Glomerular visceral epithelial cell (primary cell): ENCODE measurements at regions not wholly inside any gene's neighbourhood (a gene's known extent, or its start where the extent isn't known, plus 50 kb on each side); places are given as distances from the start of the nearest gene placed in this dataset.
A peak's percentile ranks its signal among the peaks of the same experiment; 100 is the strongest.

Source experiments
- DNase-seq: peaks from one replicate; pipeline ENCODE4 v3.0.0-alpha.2; 2016; ENCODE audit errors: extremely low spot score

DNA sequence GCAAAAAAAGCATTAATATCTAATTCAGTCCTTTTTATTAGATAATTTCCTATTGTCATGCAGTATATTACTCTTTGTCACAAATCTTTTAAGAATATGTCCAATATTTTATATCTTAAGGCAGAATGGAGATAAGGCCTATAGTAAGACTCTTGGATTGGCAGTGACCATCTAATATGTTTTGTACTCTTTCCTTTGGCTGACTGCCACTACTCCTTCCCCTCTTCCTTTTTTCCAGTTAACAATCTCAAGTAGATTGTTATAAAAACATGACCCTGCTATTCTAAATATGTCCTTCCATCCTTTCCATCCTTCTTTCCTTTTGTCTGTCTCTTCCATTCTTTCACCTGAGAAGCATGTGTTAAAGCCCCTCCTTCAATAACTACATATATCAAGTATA lies 92.8 kb upstream of the TMEM168 start:
- no peak for DNase-seq

DNA sequence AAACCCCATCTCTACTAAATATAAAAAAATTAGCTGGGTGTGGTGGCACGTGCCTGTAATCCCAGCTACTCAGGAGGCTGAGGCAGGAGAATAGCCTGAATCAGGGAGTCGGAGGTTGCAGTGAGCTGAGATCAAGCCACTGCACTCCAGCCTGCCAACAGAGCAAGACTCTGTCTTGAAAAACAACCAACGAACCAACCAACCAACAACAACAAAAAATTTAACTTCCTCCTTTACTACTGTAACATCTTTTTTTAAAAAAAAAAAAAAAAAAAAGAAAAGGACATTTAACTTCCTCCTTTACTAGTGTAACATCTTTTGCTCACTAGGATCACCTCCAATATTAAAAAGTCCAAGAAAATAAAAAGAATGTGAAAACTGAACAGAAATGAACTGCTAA lies 92.3 kb upstream of the TMEM168 start:
- no peak for DNase-seq

DNA sequence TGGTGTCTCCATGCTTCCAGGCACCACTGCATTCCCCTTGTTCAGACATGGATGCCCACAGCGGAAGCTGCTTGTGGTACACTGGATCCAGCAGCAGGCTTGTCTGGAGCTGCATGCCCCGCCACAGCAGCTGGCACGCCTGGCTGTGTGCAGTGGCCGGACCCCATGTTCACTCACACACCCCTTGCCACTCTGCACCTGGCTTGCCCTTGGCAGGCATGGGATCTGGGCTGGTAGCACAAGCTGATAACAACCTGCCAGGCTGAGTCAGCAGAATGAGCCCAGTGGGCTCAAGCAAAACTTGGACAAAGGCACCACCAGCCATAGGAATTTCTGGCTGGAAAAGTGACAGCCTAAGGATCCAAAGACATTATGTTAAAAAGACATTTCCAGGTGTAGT lies 91.8 kb upstream of the TMEM168 start:
- no peak for DNase-seq

DNA sequence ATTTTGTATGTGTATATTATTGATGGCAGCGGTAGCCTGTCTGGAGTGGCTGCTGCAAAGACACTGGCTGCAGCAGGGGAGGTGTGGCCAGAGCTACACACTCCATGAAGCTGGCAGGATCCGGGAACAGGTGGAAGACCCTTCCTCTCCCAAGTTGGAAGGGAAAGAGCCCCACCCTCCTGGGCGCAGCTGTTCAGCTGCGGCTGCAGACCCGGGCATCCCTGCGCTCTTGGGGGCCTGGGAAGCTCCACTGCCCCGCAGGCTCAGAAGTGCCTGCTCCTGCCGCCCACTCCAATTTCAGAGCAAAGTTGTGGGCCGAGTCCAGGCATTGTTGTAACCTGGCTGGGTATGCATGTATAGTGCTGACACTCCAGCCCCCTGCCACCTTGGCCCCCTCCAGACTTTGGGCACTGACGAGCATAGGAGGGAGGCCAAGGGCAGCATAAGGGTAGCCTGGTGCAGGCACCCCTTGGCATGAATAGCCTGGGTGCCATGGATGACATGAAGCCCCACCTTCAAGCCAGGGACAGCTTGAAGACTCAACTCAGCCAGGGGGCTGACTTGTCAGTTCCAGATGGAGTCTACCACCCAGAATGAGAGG lies 90.7 kb upstream of the TMEM168 start:
- DNase-seq, result no peak

DNA sequence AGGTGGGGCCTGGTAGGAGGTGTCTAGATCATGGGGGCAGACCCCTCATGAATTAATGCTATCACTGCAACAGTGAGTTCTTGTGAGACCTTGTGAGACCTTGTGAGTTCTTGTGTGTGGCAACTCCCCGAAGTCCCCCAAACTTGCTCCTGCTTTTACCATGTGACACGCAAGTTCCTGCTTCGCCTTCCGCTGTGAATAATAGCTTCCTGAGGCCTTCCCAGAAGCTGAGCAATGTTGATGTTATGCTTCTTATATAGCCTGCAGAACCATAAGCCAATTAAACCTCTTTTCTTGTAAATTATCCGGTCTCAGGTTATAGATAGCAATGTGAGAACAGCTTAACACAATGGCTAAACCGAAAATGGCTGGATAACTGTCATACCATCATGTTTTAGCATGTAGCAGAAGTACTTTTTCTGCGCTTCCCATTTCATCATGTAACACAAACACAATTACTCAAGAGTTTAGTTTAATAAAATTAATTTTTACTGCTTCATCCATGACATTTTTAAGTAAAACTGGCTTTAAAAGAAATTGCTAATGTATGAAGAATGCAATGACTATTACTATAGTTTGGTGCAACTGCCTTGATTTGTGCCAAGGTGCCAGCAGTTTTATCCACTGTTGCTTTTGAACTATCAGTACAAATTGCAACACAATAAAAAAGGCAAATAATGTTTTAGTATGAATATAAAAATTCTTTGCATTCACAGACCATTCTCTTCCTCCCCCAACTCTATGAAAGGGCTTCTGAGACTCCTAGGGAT lies 87.7 kb upstream of the TMEM168 start:
- DNase-seq, result no peak

DNA sequence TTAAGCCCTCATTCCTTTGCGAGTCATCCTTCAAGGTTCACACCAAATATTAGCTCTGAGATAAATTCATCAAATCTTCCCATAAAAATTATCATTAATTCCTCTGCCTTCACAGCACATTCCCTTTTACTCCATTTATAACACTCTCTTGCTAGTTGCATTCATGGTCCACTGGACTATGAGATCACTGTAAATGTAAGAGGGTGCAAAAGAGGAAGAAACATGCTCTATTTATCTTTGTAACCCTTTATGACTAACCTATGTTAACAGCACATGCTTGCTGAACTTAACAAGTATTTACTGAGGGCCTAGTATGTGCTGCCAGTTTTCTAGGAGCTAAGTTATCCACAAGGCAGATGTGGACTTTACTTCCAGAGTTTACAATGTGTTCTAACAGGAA lies 86.7 kb upstream of the TMEM168 start:
- DNase-seq, result peak; percentile 24

GRCh38 chr7:112874909-112875308 lies 84.7 kb upstream of the TMEM168 start:
- DNase-seq, result peak; percentile 21

DNA sequence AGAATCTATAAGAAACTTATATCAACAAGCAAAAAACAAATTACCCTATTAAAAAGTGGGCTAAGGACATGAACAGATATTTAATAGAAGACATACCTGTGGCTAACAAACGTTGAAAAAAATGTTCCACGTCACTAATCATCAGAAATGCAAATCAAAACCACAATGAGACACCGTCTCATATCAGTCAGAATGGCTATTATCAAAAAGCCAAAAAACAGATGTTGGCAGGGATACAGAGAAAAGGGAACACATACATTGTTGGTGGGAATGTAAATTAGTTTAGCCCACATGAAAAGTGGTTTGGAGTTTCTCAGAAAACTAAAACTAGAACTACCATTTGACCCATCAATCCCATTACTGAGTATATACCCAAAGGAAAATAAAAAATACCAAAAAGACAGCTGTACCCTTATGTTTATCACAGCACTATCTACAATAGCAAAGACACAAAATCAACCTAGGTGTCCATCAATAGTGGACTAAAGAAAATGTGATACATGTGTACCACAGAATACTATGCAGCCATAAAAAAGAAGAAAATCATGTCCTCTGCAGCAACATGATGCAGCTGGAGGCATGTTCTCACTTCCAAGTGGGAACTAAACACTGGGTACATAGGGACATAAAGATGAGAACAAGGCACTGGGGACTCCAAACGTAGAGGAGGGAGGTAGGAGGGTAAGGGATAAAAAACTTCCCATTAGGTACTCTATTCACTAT lies 83.8 kb upstream of the TMEM168 start:
- peak; percentile 31 for DNase-seq

DNA sequence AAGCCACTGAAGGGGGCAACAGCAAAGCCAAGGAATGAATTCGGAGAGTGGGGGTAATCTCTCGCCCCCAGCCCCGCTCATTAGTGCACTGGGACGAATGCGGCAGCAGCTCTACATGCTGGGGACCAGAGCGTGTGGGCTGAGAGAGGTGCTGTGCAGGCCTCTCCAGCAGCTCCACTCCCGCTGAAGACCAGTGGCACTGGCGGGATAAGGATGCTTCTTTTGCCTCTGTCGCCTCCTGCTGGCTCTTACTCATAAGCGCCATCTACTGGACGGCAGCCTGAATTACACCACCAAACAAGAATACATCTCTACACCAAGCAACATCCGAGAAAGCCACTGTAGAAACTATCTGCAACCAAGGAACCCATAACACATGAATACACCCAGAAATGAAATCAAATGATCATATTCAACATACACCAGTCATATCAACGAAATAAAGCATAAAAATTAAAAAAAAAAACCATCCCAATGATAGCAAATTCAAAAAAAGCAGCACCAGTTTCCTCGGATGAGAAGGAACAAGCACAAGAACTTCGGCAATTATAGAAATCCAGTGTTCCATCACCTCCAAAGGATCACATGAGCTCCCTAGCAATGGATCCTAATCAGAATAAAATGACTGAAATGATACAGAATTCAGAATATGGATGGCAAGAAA lies 79.0 kb upstream of the TMEM168 start:
- peak; percentile 12 for DNase-seq

- no peak for DNase-seq
These were observed 78.4 kb upstream of the TMEM168 start for GRCh38 chr7:112868609-112869008.

- DNase-seq, result no peak
These were observed 76.2 kb upstream of the TMEM168 start for GRCh38 chr7:112866424-112866823.

GRCh38 chr7:112864380-112864779 lies 74.2 kb upstream of the TMEM168 start:
- DNase-seq, result no peak

- no peak for DNase-seq
These were observed 68.6 kb upstream of the TMEM168 start for GRCh38 chr7:112858838-112859237.

GRCh38 chr7:112855227-112855626 lies 65.0 kb upstream of the TMEM168 start:
- DNase-seq, result no peak

DNA sequence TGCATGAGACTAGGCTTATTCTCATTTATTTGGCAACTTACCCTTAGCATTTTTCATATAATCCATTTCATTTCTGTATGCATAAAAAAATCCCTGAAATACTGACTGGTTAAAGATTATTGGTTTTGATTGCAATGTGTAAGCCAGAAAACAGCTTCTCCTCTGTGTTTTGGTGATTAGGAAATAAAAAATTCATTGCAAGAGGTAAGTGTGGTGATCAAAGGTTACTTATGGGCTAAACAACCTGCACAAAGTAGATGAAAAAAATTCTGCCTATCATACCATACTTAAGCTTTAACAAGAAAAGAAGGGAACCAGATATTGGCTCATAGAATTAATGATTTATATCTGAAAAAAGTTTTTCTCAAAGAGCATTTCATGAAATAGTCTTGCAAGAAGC lies 64.0 kb upstream of the TMEM168 start:
- no peak for DNase-seq

GRCh38 chr7:112853422-112853821 lies 63.2 kb upstream of the TMEM168 start:
- DNase-seq, result no peak

- no peak for DNase-seq
These were observed 53.0 kb upstream of the TMEM168 start for GRCh38 chr7:112843151-112843550.
